HG03280 (cell line): ENCODE measurements at regions not wholly inside any gene's neighbourhood (a gene's known extent, or its start where the extent isn't known, plus 50 kb on each side); places are given as distances from the start of the nearest gene placed in this dataset.

Experiments used
- ATAC-seq: cut with Tn5 transposase; IDR thresholded peaks from one replicate; pipeline ENCODE4 v1.9.1; 2021; ENCODE audit warnings: mild to moderate bottlenecking, moderate library complexity; ENCODE audit not compliant: unreplicated experiment

DNA sequence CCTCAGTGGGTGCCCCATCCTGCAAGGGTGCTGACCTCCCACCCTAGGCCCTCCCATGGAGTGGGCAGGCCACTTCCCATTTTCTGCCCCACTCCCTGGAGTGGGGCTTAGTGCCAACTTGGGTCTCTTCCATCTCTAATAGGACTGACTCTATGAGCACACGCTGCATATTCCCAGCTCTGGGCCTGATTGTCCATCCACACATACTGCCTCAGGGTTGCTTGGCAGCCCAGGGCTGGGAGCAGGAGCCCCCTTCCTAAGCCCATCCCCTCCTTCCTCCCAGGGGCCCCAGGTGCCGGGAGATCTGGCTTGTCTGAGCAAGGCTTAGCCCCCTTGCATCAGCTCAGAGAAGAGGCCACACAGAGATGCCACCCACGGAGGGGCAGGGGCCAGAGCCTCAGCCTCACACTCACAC is 55.1 kb downstream of the PJA1 start:
- no peak for ATAC-seq

DNA sequence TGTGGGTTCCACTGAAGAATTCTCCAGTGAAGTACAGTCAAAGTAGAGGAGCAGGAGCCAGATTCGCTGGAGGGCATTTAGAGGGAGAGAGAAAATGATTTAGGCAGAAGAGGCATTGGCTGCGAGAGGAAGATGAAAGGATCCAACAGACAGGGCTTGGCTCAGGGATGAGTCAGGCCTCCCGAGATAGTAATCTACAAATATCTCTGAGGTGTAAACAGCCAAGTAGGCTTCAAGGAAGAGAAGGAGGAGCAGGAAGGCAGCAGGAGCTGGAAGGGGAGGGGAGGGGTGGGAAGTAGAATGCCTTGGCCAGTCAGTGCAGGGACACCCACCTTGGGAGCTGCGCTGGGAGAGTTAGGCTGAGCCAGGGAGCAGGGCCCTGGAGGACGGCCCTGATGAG is 55.5 kb downstream of the PJA1 start:
- ATAC-seq = no peak

DNA sequence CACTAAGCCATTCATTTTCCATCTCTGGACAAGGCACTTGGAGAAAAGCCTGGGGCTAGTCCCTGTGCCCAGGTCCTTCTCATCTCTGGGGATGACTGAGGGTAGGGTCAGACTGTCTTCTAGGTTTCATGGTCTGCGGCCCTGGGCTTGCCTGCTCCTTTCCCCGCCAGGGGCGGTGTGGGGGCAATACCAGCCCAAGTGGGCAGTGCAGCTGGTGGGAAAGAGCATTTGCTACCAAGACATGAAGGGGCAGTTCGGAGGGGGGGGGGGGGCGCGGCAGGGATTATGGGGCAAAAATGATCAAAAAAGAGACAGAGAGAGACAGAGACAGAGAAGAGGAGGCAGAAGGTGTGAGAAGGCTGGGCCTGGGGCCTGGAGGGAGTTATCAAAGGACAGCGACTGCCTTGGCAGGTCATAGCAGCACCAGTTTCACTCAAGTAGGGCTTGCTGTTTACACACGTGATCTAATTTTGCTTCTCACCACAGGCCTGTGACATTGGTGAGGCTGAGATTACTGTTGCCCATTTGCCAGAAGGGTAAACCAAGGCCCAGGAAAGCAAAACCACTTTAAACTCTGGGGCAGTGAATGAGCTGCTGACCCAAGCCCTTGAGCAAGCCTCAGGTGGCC is 56.1 kb downstream of the PJA1 start:
- ATAC-seq = no peak

DNA sequence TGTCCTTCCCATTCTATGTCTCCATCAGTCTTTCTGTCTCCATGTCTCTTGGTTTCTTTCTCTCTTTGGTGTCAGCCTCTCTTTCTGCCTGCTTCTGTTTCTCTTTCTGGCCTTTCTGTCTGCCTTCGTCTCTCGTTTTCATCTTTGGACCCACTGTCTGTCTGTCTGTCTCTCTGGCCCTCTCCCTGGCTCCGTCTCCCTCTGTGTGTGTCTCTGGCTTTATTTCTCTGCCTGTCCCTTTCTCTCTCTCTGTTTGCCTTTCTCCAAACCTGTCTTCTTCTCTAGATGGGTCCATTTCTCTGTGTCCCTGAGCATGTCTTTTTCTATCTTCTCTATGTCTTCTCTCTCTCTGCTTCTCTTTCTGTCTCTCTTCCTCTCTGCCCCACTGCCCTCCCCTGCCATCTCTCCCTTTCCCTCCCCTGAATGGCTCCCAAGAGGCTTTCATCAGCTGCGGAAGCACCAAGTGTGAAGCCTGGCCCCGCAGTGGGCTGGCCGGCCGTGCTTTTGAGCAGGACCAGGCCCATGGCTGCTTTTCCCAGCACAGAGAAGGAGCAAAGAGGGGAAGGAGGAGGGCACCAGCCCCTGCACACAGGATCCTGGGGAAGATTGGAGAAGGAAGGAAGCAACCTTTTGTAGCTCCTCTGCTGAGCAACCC is 57.4 kb downstream of the PJA1 start:
- ATAC-seq = no peak

DNA sequence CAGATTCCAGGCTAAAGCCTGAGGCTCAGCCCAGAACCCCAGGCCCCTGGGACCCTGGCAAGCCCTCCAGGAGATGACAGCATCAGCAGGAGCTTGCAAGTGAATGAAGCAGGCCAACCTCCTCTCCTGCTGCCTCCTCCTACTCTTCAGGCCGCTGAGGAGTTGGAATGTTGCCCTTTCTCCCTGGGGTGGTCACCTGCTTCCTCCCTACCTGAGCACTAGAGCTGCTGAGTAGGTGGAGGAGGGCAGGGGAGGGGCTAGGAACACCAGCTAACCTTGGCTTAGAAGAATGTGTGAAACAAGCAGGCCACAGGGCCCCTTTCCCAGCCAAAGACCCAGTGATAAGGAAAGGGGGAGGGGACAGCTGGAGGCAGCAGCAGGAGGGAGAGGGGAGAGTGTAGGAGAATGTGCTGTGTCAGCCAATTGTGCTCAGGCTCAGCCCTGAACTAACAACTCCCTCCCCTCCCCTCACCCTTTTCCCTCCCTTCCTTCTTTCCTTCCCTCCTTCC is 58.0 kb downstream of the PJA1 start:
- ATAC-seq = no peak

DNA sequence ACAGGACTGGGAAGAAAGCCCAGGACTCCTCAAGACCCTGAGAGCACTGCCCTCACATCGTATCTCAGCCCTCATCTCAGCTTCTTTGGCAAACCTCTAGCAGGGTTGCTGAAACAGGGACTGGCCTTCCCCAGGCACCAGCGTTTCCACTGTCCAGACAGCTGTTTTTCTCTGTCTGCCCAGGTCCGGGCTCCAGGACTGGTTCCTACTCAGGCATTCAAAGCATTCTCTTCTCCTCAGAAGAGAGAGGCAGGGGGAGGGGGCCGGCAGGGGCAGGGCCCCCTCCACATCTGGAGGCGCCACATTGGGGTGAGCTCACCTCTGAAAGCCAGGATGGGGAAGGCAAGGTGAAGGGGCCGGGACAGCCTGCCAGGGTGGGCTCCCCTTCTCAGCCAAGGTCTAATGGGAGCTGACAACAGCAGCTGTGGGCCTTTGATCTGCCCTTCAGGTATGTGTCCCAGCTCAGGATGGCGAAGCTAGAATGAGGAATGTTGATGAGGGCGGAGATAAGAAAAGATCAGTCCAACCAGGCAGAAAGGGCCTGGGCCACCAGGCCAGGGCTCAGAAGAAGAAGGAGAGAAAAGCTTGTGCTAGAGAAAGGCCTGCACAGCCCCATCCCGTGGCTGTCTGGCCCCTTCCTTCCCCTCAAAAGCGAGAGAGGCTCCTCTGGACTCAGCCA is 60.4 kb downstream of the PJA1 start:
- ATAC-seq = no peak

DNA sequence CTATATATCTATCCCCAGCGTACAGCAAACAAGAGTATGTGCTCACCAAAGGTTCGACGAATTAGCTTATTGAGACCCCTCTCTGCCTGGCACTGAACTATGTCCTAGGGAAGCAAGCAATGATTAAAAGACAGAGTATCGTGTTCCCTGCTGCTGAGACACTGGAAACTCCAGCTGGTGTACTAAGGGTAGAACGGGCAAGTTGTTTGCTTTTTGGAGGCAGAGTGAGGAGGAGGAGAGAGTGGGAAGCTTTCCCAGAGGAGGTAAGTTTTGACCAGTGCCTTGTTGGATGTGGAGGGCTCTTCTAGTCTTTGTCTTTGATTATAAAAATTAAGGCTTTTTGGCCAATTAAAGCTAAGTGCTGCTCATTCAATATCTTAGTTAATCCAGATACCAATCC is 61.7 kb downstream of the PJA1 start:
- ATAC-seq = no peak

DNA sequence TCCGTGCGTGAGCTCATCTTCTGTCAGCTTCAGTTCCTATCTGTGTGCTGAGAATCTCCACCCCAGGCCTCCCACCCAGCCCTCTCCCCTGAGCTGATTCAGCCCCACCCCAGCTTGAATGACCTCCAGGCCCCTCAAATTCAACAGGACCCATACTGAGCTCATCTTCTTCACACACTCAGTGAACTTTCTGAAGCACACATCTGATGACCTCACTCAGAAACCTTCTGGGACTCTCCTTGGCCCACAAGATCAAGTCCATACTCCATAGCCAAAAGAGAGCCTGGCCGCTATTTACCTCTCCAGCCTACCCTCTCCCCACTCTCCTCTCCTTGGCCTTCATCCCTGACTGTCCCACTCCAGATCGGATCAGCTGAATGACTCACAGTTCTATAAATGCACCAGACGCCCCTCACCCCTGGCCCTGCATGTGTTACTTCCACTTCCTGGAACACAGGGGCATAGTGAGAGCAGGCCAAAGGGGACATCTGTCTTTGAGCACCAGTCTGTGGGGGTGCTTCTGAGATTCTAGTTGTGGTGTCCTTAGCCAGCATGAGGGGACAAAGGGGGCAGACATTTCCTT is 62.5 kb downstream of the PJA1 start:
- no peak for ATAC-seq

DNA sequence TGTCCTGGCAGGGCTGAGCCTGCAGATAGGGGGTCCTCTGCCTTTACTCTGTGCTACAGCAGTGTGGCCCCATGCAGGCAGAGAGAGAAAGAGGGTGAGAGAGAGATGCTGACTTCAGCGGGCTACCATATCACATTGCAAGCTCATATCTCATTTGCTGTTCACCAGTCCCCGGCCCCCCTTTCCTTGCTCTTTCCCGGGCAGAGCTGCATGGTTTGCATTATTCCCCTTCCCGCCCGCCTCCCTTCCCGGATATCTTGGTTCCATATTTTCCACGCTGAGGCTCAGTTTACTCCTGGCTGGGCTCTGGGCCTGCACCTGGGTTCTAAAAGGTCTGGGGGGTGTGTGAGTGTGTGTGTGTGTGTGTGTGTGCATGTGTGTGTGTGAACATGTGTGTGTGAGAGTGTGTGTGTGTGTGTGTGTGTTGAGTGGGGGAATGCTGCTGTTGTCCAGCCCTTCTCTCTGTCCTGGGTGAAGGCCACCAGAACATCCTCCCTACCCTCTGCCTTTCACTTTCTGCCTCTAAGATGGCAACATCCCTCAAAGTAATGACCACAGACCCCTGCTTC is 63.5 kb downstream of the PJA1 start:
- ATAC-seq = no peak

DNA sequence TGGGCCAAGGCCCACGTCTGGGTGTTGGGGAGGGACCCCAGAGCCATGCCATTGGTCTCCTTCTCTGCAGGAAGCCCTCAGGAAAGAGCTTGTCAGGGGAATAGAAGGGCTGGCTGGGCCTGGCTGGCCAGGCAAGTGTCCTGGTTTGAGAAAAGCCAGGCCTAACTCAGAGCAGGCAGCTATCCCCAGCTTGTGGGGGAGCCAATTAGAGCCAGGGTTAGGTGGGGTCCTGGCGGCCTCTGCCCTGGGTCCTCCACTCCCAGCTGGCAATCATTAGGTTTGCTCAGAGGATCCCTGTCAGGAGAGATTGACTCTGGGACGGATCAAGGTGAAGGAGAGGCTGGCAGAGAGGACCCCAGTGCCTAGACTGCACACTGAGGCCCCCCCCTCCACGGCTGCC is 64.8 kb downstream of the PJA1 start:
- no peak for ATAC-seq

DNA sequence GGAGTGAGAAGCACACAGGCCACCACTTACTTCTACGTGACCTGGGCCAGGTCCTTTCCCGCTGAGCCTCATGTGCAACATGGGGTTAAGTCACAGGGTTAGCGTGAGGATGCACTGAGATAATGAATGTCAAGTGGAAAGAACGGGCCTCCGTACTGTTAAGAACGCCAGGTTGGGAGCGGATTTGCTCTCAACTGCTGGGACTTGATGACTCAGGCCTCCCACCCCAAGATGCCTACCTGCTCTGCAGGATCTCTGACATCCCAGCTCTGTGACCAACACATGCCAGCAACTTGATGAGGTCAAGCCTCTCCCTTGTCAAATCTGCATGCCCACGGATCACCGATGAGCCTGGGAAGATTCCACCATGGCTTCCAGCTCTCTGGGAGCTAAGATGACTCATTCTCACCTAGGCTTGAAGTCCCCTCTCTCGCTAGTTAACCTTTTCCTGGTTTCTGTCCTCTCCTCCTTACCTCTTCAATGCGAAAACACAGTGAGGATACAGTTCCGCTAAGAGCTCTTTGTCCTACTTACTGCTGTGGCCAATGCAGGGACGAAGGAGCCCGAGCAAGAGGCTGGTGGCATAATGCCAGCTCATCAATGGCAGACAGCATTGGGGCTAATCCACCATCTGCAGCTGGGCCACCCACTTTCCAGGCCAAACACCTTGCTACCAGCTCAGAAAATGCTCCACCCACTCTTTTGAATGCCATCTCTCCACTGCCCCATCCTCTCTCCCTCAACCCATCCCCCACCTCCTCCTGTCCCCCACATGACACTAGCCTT is 67.6 kb downstream of the PJA1 start:
- ATAC-seq = no peak

DNA sequence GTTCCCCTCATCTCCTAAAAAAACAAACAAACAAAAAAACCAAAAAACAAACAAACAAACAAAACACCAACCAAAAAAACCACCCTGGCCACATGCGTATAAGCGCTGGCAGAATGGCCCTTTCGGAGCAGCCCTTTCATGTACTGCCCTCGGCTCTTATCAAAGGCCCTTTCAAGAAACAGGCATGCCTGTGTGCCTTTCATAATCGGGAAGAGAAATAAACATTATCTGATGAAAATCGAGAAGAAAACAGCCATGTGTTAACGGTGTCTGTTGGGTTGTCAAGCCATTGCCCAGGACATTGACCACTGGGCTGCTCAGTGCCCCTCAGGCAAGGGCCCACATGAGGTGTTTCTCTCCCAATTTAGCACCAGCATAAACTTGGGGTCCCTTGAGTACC is 68.3 kb downstream of the PJA1 start:
- ATAC-seq = no peak

DNA sequence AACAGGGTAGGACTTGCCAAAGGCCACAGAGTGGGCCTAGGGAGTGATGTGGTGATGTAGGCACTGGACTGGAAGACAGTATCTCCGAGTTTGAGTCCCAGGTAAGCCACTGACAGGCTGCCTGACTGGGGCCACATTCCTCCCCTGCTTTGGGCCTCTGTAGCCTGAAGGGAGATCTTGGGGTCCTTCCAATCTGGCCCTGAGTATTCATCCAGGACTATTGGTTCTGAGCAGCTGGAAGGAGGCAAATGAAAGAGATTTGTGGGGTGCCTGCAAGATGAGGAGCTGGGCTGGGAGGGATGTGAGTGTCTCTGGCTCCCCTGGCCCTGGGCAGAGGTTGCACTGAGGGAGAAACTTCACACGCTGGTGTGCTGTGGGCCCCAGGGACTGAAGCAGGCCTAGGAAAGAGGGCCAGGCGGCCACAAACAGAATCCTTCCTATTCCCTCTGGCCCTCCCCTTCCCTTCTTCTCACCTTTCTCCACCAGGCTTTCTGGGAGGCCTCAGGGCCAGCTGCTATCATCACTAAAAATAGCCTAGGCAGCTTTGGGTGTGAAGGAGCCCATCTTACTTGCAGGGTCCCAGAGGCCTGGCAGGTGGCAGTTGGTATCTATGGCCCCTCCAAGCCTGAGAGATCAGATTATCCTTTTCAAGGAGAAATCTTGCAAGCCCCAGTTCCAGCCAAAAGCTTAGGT is 70.1 kb downstream of the PJA1 start:
- no peak for ATAC-seq

DNA sequence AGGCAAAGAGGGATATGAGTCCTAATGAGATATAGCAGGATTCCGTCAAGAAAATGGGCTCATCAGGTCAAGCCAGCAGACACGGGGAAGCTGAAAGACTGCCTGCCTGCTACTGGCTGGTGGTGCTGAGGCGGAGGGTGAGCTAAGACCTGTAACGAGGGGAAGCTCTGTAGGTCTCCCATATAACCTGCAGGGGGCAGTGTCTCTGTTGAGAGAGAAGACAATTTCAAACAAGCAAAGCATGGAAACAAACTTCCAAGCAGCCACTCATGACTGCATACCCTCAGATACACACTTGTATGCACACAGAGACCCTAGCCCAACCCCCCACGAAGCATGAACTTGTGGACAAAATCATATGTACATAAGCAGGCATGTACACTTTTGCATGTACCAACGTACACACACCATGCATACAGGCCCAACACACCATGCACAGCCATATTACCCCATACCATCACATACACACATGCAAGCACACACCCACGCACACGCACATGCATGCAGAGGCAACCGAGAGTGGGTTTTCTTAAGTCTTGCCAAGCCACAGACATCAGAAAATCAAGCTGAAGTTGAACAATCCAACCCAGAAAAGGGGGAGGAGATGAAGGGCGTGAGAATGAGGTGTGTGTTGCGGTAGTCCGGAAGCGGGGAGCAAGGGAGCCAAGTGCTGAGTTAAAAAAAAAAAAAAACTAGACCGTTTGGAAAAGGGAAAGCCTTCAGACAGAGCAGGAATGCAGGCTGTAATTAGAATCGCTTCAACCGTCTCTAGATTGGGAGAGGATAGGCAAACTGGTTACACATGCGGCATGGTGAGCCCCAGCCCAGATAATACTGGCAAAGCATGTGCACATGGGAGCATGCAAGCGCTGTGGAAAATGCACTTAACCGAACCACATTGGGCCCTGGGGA is 71.0 kb downstream of the PJA1 start:
- ATAC-seq = peak; percentile 59

DNA sequence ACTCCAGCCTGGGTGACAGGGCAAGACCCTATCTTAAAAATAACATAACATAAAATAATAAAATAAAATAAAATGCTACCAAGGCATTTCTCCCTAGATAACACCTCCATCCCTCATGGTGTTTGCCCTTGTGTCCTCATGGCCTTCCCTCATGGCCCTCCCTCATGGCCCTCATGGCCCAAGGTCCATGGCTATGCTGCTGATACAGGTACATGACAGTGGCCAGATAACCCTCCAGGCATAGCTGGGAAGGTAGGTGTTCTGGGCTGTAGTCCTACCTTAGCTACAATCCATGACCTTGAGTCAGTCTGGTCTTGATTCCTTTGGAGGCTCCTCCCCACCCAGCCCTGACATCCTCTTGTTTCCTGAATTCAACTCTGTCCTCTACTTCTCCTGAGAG is 75.2 kb downstream of the PJA1 start:
- ATAC-seq = no peak

DNA sequence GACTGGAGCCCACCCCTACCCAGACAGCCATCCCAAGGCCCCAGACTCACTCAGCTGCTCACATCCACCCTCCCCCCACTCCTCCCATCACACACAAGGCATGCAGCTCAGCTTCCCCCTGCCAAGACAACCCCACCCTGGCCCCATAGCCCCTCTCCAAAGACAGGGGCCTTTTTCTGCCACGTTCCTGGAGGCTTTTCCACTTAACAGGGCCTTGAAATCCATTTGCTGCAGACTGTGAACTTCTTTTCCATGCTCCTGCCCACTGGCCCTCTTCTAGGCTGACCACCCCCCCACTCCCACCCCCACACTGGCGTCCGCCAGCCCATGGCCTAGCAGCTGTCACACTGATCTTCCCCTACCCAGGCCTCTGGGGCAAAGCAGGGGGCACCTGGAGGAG is 76.0 kb downstream of the PJA1 start:
- ATAC-seq = no peak

DNA sequence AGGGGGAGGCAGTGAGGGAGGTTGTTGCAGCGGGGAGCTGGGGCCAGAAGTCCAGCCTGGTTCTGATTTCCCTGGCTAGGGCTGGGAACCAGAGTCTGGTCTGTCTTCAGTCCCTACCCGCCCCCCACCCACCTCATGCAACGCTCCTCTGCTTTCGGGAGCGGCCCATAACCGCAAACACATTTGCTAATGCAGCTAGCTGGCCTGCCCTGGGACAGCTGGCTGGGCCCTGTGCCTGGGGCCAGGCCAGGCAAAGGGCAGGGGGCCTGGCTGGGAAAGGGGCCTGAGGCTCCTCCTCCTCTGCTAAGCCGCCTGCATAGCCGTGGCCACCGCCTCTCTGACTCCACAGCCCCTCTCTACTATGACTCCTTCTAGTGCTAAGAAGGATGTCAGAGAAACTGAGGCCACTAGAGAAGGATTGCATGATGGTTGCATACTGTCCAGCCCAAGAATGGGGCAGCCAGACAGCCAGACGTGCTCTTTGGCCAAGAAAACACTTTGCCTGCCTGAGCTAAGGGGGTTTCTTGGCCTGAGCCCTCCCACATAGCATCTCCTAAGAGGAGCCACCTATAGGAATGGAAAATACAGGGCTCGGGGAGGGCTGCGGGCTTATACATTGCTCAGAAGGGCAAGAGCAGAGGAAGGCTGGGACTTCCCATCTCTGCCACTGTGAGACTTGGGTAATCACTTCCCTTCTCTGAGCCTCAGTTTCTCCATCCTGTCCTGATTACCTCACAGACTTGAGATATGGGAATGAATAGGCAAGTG is 76.9 kb downstream of the PJA1 start:
- ATAC-seq = no peak

DNA sequence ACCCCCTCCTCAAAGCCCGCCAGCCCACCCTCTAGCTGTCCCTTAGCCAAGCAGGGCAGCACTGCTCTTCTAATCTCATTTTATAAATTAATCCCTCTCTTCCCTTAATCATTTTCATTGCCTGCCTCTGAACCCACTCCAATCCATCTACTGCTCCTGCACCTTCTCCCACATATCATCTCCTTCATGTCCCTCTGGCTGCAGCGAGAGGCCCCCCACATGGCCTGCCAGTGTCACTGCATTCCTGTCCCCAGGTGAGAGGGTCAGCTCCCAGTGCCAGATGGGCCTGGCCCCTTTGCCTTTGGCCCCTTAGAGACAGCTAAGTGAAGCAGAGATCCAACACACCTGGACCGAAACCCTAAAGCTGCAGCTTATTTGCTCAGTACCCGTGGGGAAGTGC is 79.4 kb downstream of the PJA1 start:
- ATAC-seq = no peak
